ENCODE measurements at regions not wholly inside any gene's neighbourhood (a gene's known extent, or its start where the extent isn't known, plus 50 kb on each side); places are given as distances from the start of the nearest gene placed in this dataset.
A peak's percentile ranks its signal among the peaks of the same experiment; 100 is the strongest.

DNA sequence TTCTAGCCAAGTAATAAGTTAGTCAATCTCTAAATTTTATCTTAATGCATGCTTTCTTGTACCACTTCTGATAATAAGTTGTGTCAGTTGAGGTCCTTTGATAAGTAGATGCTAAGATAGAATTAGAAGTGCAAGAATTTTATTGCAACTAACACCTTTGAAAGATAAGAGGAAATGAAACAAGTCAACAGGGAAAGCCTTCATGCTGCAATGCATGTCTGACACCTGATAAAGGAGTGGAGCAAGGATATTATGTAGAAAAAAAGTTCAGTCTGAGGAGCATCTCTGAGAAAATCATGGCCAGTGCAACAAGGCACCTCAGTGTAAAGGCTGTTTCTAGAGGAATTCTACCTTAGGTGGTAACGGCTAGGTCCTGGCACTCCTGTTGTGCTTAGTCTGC, 210.7 kb upstream of the PPP1R2C start:
- no peak for TF ChIP-seq CTCF (IDR thresholded peaks at IDR 0.05; ENCODE audit: insufficient read depth, low read length, poor library complexity, severe bottlenecking)
- DNase-seq (ENCODE audit: extremely low read depth, insufficient read length) = no peak
- Histone ChIP-seq H3K27me3 (replicated peaks; ENCODE audit: control insufficient read depth, insufficient read depth, low read length) (no peaks in the 10 kb centered on the region), H3K4me3 (replicated peaks; ENCODE audit: low read depth, low read length) (no peak overlapping the region), H3K36me3 (ENCODE audit: control insufficient read depth, insufficient read depth, low read length) (no peaks in the 10 kb centered on the region)

GRCh38 chrX:42992199-42992943, 214.4 kb upstream of the PPP1R2C start:
- H3K36me3 ChIP-seq (ENCODE audit: control insufficient read depth, insufficient read depth, low read length) = no peaks in the 10 kb centered on the region
- no peak for TF ChIP-seq CTCF (IDR thresholded peaks at IDR 0.05; ENCODE audit: insufficient read depth, low read length, poor library complexity, severe bottlenecking)
- DNase-seq (ENCODE audit: extremely low read depth, insufficient read length) = no peak
- no peak overlapping the region for H3K4me3 ChIP-seq (replicated peaks; ENCODE audit: low read depth, low read length)
- H3K27me3 ChIP-seq (replicated peaks; ENCODE audit: control insufficient read depth, insufficient read depth, low read length) = no peaks in the 10 kb centered on the region

- no peaks in the 10 kb centered on the region for H3K27me3 ChIP-seq (replicated peaks; ENCODE audit: control insufficient read depth, insufficient read depth, low read length)
- no peak overlapping the region for H3K4me3 ChIP-seq (replicated peaks; ENCODE audit: low read depth, low read length)
- H3K36me3 ChIP-seq (ENCODE audit: control insufficient read depth, insufficient read depth, low read length) = no peaks in the 10 kb centered on the region
- no peak for TF ChIP-seq CTCF (IDR thresholded peaks at IDR 0.05; ENCODE audit: insufficient read depth, low read length, poor library complexity, severe bottlenecking)
- DNase-seq (ENCODE audit: extremely low read depth, insufficient read length) = no peak
Observed at GRCh38 chrX:42996861-42997260, 218.9 kb upstream of the PPP1R2C start.

GRCh38 chrX:43000121-43000520, 222.2 kb upstream of the PPP1R2C start:
- no peak for TF ChIP-seq CTCF (IDR thresholded peaks at IDR 0.05; ENCODE audit: insufficient read depth, low read length, poor library complexity, severe bottlenecking)
- H3K4me3 ChIP-seq (replicated peaks; ENCODE audit: low read depth, low read length) = no peak overlapping the region
- H3K36me3 ChIP-seq (ENCODE audit: control insufficient read depth, insufficient read depth, low read length) = no peaks in the 10 kb centered on the region
- DNase-seq (ENCODE audit: extremely low read depth, insufficient read length) = no peak
- no peaks in the 10 kb centered on the region for H3K27me3 ChIP-seq (replicated peaks; ENCODE audit: control insufficient read depth, insufficient read depth, low read length)

GRCh38 chrX:43002526-43003203, 224.7 kb upstream of the PPP1R2C start:
- no peak for TF ChIP-seq CTCF (IDR thresholded peaks at IDR 0.05; ENCODE audit: insufficient read depth, low read length, poor library complexity, severe bottlenecking)
- Histone ChIP-seq H3K27me3 (replicated peaks; ENCODE audit: control insufficient read depth, insufficient read depth, low read length) (no peaks in the 10 kb centered on the region), H3K36me3 (ENCODE audit: control insufficient read depth, insufficient read depth, low read length) (no peaks in the 10 kb centered on the region), H3K4me3 (replicated peaks; ENCODE audit: low read depth, low read length) (no peak overlapping the region)
- peak; percentile 57 for DNase-seq (ENCODE audit: extremely low read depth, insufficient read length)
